Bronchial epithelial cell (primary cell): ENCODE measurements at regions not wholly inside any gene's neighbourhood (a gene's known extent, or its start where the extent isn't known, plus 50 kb on each side); places are given as distances from the start of the nearest gene placed in this dataset.

Source experiments
- DNase-seq: peaks from one replicate; pipeline ENCODE4 v3.0.0-alpha.2; 2010; ENCODE audit warnings: low read depth
- FAIRE-seq: peaks from 2 replicates; lab custom pipeline; 2011; peaks lifted over from hg19 to GRCh38; lab: Jason Lieb, UNC
- H3K27me3 ChIP-seq: 2 replicates; pipeline ENCODE4 v1.5.1; 2011; ENCODE audit warnings: low read length; ENCODE audit not compliant: control insufficient read depth, insufficient read depth
- H3K36me3 ChIP-seq: 2 replicates; pipeline ENCODE4 v1.5.1; 2011; ENCODE audit warnings: low read length; ENCODE audit not compliant: control insufficient read depth, insufficient read depth
- H3K4me3 ChIP-seq: 2 replicates; pipeline ENCODE4 v1.5.1; 2011; ENCODE audit warnings: mild to moderate bottlenecking, low read depth, low read length, control low read depth
- TF ChIP-seq, protein P1 (sequence below): IDR thresholded peaks from 2 replicates; pipeline ENCODE4 v1.5.1; 2011; ENCODE audit warnings: mild to moderate bottlenecking, moderate library complexity, low read length, control low read depth, inconsistent platforms; ENCODE audit not compliant: insufficient read depth, severe bottlenecking

- Histone ChIP-seq H3K4me3 (no peak overlapping the region), H3K27me3 (no peaks in the 10 kb centered on the region), H3K36me3 (no peaks in the 10 kb centered on the region)
- DNase-seq, result no peak
- FAIRE-seq, result no peak
- TF ChIP-seq, protein P1, sequence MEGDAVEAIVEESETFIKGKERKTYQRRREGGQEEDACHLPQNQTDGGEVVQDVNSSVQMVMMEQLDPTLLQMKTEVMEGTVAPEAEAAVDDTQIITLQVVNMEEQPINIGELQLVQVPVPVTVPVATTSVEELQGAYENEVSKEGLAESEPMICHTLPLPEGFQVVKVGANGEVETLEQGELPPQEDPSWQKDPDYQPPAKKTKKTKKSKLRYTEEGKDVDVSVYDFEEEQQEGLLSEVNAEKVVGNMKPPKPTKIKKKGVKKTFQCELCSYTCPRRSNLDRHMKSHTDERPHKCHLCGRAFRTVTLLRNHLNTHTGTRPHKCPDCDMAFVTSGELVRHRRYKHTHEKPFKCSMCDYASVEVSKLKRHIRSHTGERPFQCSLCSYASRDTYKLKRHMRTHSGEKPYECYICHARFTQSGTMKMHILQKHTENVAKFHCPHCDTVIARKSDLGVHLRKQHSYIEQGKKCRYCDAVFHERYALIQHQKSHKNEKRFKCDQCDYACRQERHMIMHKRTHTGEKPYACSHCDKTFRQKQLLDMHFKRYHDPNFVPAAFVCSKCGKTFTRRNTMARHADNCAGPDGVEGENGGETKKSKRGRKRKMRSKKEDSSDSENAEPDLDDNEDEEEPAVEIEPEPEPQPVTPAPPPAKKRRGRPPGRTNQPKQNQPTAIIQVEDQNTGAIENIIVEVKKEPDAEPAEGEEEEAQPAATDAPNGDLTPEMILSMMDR, result no peak
Measured at GRCh38 chr2:7943446-7943845, 738.4 kb upstream of the ID2 start.

- no peak for DNase-seq
- Histone ChIP-seq H3K4me3 (no peak overlapping the region), H3K27me3 (no peaks in the 10 kb centered on the region), H3K36me3 (no peaks in the 10 kb centered on the region)
- FAIRE-seq, result no peak
- TF ChIP-seq, protein P1, result no peak
Measured at GRCh38 chr2:7945026-7945425, 736.8 kb upstream of the ID2 start.

GRCh38 chr2:7950035-7950612, 731.7 kb upstream of the ID2 start:
- TF ChIP-seq, protein P1, result no peak
- DNase-seq (no peak), FAIRE-seq (no peak)
- no peak overlapping the region for H3K4me3 ChIP-seq
- H3K36me3 ChIP-seq, result no peaks in the 10 kb centered on the region
- no peaks in the 10 kb centered on the region for H3K27me3 ChIP-seq

DNA sequence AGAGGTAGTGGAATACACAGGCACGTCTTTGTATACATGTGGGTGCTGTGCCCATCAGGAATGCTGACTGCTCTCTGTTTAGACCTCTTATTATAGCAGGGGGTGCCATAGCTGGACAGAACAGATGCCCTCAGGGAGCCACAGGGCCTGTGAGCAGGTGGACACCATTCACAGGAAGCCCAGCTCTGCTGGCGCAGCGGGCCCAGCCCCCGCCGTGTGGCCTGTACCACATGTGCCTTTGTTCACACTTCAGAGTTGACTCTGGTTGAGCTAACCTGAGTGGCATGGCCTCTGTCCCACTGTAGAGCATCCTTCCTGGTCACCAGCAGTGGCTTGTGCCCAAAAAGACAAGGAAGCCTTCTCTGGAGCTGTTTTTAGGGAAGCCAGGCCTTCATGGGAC, 730.9 kb upstream of the ID2 start:
- DNase-seq (no peak), FAIRE-seq (no peak)
- H3K27me3 ChIP-seq, result no peaks in the 10 kb centered on the region
- no peaks in the 10 kb centered on the region for H3K36me3 ChIP-seq
- no peak overlapping the region for H3K4me3 ChIP-seq
- TF ChIP-seq, protein P1, result no peak

DNA sequence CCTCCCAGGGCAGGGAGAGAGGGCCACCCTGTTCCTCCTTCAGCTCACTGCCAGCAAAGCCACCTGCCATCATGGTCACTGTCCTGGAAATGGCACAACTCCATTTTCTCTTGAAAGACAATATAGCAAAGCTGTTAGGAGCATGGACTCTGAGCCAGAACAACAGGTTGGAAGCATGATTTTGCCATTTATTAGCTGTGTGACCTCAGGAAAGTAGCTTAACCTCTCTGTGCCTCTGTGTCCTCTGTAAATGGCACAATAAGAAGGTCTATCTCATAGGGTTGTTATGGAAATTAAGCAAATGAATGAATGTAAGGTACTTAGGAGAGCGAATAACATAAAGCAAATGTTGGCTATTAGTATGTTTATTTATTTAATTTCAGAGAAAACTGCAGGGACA, 730.4 kb upstream of the ID2 start:
- FAIRE-seq (no peak), DNase-seq (no peak)
- Histone ChIP-seq H3K4me3 (no peak overlapping the region), H3K27me3 (no peaks in the 10 kb centered on the region), H3K36me3 (no peaks in the 10 kb centered on the region)
- TF ChIP-seq, protein P1, result no peak

GRCh38 chr2:7952046-7952745, 729.7 kb upstream of the ID2 start:
- H3K27me3 ChIP-seq, result no peaks in the 10 kb centered on the region
- TF ChIP-seq, protein P1, result no peak
- DNase-seq (no peak), FAIRE-seq (no peak)
- no peak overlapping the region for H3K4me3 ChIP-seq
- no peaks in the 10 kb centered on the region for H3K36me3 ChIP-seq
